SK-N-SH (cell line): ENCODE measurements at regions not wholly inside any gene's neighbourhood (a gene's known extent, or its start where the extent isn't known, plus 50 kb on each side); places are given as distances from the start of the nearest gene placed in this dataset.

Source experiments
- CTCF ChIA-PET: fragments of 300-600, 350-600 bp; formaldehyde crosslinking; extraction: SDS; loops from one replicate; lab custom pipeline; 2021; lab: Yijun Ruan, JAX
- POLR2A ChIA-PET: fragments of 350-600 bp; sonication (Branson Sonifier 250); formaldehyde crosslinking; extraction: SDS; loops from one replicate; lab custom pipeline; 2020; ENCODE audit warnings: antibody characterized with exemption, inconsistent platforms; lab: Yijun Ruan, JAX
- DNase-seq: peaks from one replicate; pipeline ENCODE4 v3.0.0; 2012
- H2AFZ ChIP-seq: fragments of 200-600 bp; sonication (generic); 2 replicates; pipeline ENCODE4 v1.8.1; 2016; ENCODE audit warnings: antibody characterized with exemption, mild to moderate bottlenecking, low read depth
- H3F3A ChIP-seq: fragments of 200-600 bp; sonication (generic); replicated peaks from 2 replicates; pipeline ENCODE3; 2016; ENCODE audit warnings: antibody characterized with exemption, mild to moderate bottlenecking; ENCODE audit not compliant: insufficient read depth
- H3K27ac ChIP-seq, 2 experiments: fragments of 200-500 bp in 1 of 2; fragments of 200-600 bp in 1 of 2; sonication (Bioruptor generic) in 1 of 2; sonication (generic), shearing (Covaris generic) in 1 of 2; 2 replicates each; pipeline versions ENCODE4 v1.5.1 to v1.6.1; 2014 to 2016; ENCODE audit warnings: low read depth in 2 of 2, inconsistent platforms in 1 of 2, low read length in 1 of 2, mild to moderate bottlenecking in 1 of 2, mixed read lengths in 1 of 2
- H3K27me3 ChIP-seq: fragments of 200-600 bp; sonication (generic), shearing (Covaris generic); 2 replicates; pipeline ENCODE4 v1.6.1; 2016; ENCODE audit warnings: mixed run types; ENCODE audit not compliant: insufficient read depth
- H3K36me3 ChIP-seq, 2 experiments: fragments of 200-500 bp in 1 of 2; fragments of 200-600 bp in 1 of 2; sonication (Bioruptor generic) in 1 of 2; sonication (generic) in 1 of 2; replicated peaks in 1 of 2; 2 replicates each; pipeline versions ENCODE3 to v1.5.1; 2014 to 2016; ENCODE audit warnings: low read length in 1 of 2, mild to moderate bottlenecking in 1 of 2; ENCODE audit not compliant: insufficient read depth in 2 of 2, control insufficient read depth in 1 of 2
- H3K4me1 ChIP-seq, 2 experiments: fragments of 200-500 bp in 1 of 2; fragments of 200-600 bp in 1 of 2; sonication (Bioruptor generic) in 1 of 2; sonication (generic), shearing (Covaris generic) in 1 of 2; 2 replicates each; pipeline versions ENCODE4 v1.5.1 to v1.6.1; 2014 to 2016; ENCODE audit warnings: low read depth in 1 of 2, low read length in 1 of 2, mixed run types in 1 of 2; ENCODE audit not compliant: insufficient read depth in 2 of 2, control insufficient read depth in 1 of 2
- H3K4me2 ChIP-seq: fragments of 200-600 bp; sonication (generic), shearing (Covaris generic); 2 replicates; pipeline ENCODE4 v1.6.1; 2017; ENCODE audit warnings: mixed run types
- H3K4me3 ChIP-seq, 2 experiments: fragments of 200-500 bp in 1 of 2; fragments of 200-600 bp in 1 of 2; sonication (Bioruptor generic) in 1 of 2; sonication (generic), shearing (Covaris generic) in 1 of 2; 2 replicates each; pipeline versions ENCODE4 v1.5.1 to v1.8.1; 2014 to 2016; ENCODE audit warnings: low read depth in 2 of 2, inconsistent platforms in 1 of 2, low read length in 1 of 2, mild to moderate bottlenecking in 1 of 2, mixed read lengths in 1 of 2, moderate library complexity in 1 of 2
- H3K79me2 ChIP-seq: fragments of 200-600 bp; sonication (generic); 2 replicates; pipeline ENCODE4 v1.8.1; 2017; ENCODE audit warnings: mild to moderate bottlenecking; ENCODE audit not compliant: insufficient read depth
- H3K9ac ChIP-seq: fragments of 200-600 bp; sonication (generic); 2 replicates; pipeline ENCODE4 v1.6.1; 2017; ENCODE audit warnings: mixed run types
- H3K9me2 ChIP-seq: fragments of 200-600 bp; sonication (generic); 2 replicates; pipeline ENCODE4 v1.6.1; 2017; ENCODE audit warnings: mixed run types
- H3K9me3 ChIP-seq: fragments of 200-600 bp; sonication (generic); 2 replicates; pipeline ENCODE4 v1.6.1; 2017; ENCODE audit warnings: mixed run types, mild to moderate bottlenecking, moderate library complexity
- H4K20me1 ChIP-seq: fragments of 200-600 bp; sonication (generic); 2 replicates; pipeline ENCODE4 v1.6.1; 2017; ENCODE audit warnings: mild to moderate bottlenecking, mixed run types; ENCODE audit not compliant: insufficient read depth
- ELF1 ChIP-seq: IDR thresholded peaks from 2 replicates; pipeline ENCODE4 v1.4.0; 2012
- FOSL2 ChIP-seq: IDR thresholded peaks from 2 replicates; pipeline ENCODE4 v1.4.0; 2012; ENCODE audit warnings: low read depth, mild to moderate bottlenecking, moderate library complexity, borderline replicate concordance
- JUND ChIP-seq: IDR thresholded peaks from 2 replicates; pipeline ENCODE4 v1.4.0; 2012
- MAX ChIP-seq: IDR thresholded peaks from 2 replicates; pipeline ENCODE4 v1.4.0; 2012; ENCODE audit warnings: low read depth
- POLR2AphosphoS5 ChIP-seq: IDR thresholded peaks from 2 replicates; pipeline ENCODE4 v1.6.1; 2012; ENCODE audit warnings: low read depth, low read length
- RAD21 ChIP-seq: IDR thresholded peaks from 2 replicates; pipeline ENCODE4 v1.6.1; 2012; ENCODE audit warnings: mild to moderate bottlenecking, low read length
- REST ChIP-seq: IDR thresholded peaks from 2 replicates; pipeline ENCODE4 v1.6.1; 2012; ENCODE audit warnings: mild to moderate bottlenecking, low read depth, low read length, moderate library complexity
- TCF12 ChIP-seq: IDR thresholded peaks from 2 replicates; pipeline ENCODE4 v1.4.0; 2012
- TEAD4 ChIP-seq: IDR thresholded peaks from 2 replicates; pipeline ENCODE4 v1.4.0; 2012; ENCODE audit warnings: mild to moderate bottlenecking, borderline replicate concordance; ENCODE audit not compliant: insufficient read depth
- WGBS: methylation state at CpG from one replicate; pipeline ENCODE4 v1.1.6; 2017; ENCODE audit warnings: low lambda C conversion rate; 5-methylcytosine and 5-hydroxymethylcytosine counted together

- H3K36me3 ChIP-seq, result no peaks in the 10 kb centered on the region
- no peak overlapping the region for H3K4me3 ChIP-seq
- H3K27ac ChIP-seq, result no peak overlapping the region
- H3K9me3 ChIP-seq, result no peaks in the 10 kb centered on the region
- no peaks in the 10 kb centered on the region for H3K79me2 ChIP-seq
- no peak overlapping the region for H3K9ac ChIP-seq
- peaks cover 3 to 5% of the 10 kb centered on the region in 2 experiments; a peak in 3 of 4 replicates for H3K4me1 ChIP-seq
- no peak overlapping the region for H2AFZ ChIP-seq
- no peaks in the 10 kb centered on the region for H3K9me2 ChIP-seq
- no peaks in the 10 kb centered on the region for H4K20me1 ChIP-seq
- H3F3A ChIP-seq, result peaks cover 14% of the 10 kb centered on the region
- DNase-seq, result no peak
- H3K27me3 ChIP-seq, result no peaks in the 10 kb centered on the region
- TF ChIP-seq FOSL2 (peak; percentile 17; the same call in 1 of the 2 replicates), TEAD4 (no peak), TCF12 (no peak)
- WGBS, result 57% methylated on average over 2 of the region's 2 CpGs
- ChIA-PET POLR2A (no interaction called here), CTCF (interaction anchor here (1.5 kb wide), 1 partner anchor 13 kb away, joined by 3 read pairs; no protein-coding TSS in a partner anchor)
- H3K4me2 ChIP-seq, result no peak overlapping the region
Measured at GRCh38 chr15:35693286-35693685, 147.3 kb upstream of the DPH6 start.

GRCh38 chr15:35693886-35694285 is 147.9 kb upstream of the DPH6 start:
- Histone ChIP-seq H3K4me3 (no peak overlapping the region), H4K20me1 (no peaks in the 10 kb centered on the region), H3K9ac (no peak overlapping the region), H3K4me1 (peaks cover 3 to 5% of the 10 kb centered on the region in 2 experiments; a peak in 3 of 4 replicates), H3K36me3 (no peaks in the 10 kb centered on the region), H3K79me2 (no peaks in the 10 kb centered on the region), H3K4me2 (no peak overlapping the region), H3K9me3 (no peaks in the 10 kb centered on the region), H3K27me3 (no peaks in the 10 kb centered on the region), H2AFZ (no peak overlapping the region), H3K9me2 (no peaks in the 10 kb centered on the region), H3K27ac (no peak overlapping the region), H3F3A (peaks cover 14% of the 10 kb centered on the region)
- DNase-seq, result no peak
- WGBS, result 92% methylated on average over 3 of the region's 3 CpGs
- CTCF ChIA-PET, result interaction anchor here (1.5 kb wide), 1 partner anchor 12 kb away, joined by 3 read pairs; no protein-coding TSS in a partner anchor
- POLR2A ChIA-PET, result no interaction called here
- TF ChIP-seq MAX (no peak), RAD21 (no peak), FOSL2 (no peak), ELF1 (no peak), POLR2AphosphoS5 (no peak)

GRCh38 chr15:35695003-35695402 is 149.0 kb upstream of the DPH6 start:
- Histone ChIP-seq H3K27me3 (no peaks in the 10 kb centered on the region), H3K4me3 (no peak overlapping the region), H3K36me3 (no peaks in the 10 kb centered on the region), H3K9me2 (no peaks in the 10 kb centered on the region), H4K20me1 (no peaks in the 10 kb centered on the region), H3F3A (peaks cover 14% of the 10 kb centered on the region)
- TF ChIP-seq JUND (no peak), REST (peak; percentile 84), POLR2AphosphoS5 (no peak)
- TF ChIP-seq, all 33 proteins: peak for 1
- no peak for DNase-seq
- H3K9ac ChIP-seq, result no peak overlapping the region
- H3K9me3 ChIP-seq, result no peaks in the 10 kb centered on the region
- H2AFZ ChIP-seq, result no peak overlapping the region
- POLR2A ChIA-PET, result no interaction called here
- CTCF ChIA-PET, result interaction anchor here (0.6 kb wide), 1 partner anchor 154 kb away, joined by 3 read pairs; no protein-coding TSS in a partner anchor
- no peaks in the 10 kb centered on the region for H3K79me2 ChIP-seq
- no peak overlapping the region for H3K4me2 ChIP-seq
- H3K27ac ChIP-seq, result no peak overlapping the region
- peaks cover 3 to 5% of the 10 kb centered on the region in 2 experiments; a peak in 3 of 4 replicates for H3K4me1 ChIP-seq
- 97% methylated on average over 2 of the region's 2 CpGs for WGBS
